Dermis microvascular lymphatic vessel endothelial cell (primary cell): ENCODE measurements at regions not wholly inside any gene's neighbourhood (a gene's known extent, or its start where the extent isn't known, plus 50 kb on each side); places are given as distances from the start of the nearest gene placed in this dataset.
"Not testable (repeated sequence)": the region's sequence is repeated elsewhere in the genome, so short reads cannot be mapped to it uniquely, and the experiment has no call there.

Experiments
- DNase-seq, 2 donors: peaks; one replicate each; pipeline versions ENCODE4 v3.0.0 to v3.0.0-alpha.2; 2010; ENCODE audit warnings: low read depth in 2 of 2

DNA sequence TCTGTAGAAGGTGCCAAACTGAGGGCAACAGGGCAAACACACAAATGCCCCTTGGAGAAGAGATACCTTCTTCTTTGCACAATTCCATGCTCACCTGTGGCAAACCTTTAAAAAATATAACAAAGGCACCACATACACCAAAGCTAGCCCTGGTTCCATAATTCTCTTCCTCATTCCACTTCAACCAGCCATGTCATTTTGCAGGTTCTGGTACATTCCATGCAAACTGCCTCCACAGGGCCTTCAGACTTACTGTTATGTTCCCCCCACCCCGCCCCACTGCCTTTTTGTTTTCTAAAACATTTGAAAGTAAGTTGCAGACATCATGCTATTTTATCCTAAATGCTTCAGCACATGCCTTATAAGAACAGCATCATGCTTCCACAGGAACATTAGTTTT lies 269.0 kb downstream of the NSUN3 start:
- no peak for DNase-seq

DNA sequence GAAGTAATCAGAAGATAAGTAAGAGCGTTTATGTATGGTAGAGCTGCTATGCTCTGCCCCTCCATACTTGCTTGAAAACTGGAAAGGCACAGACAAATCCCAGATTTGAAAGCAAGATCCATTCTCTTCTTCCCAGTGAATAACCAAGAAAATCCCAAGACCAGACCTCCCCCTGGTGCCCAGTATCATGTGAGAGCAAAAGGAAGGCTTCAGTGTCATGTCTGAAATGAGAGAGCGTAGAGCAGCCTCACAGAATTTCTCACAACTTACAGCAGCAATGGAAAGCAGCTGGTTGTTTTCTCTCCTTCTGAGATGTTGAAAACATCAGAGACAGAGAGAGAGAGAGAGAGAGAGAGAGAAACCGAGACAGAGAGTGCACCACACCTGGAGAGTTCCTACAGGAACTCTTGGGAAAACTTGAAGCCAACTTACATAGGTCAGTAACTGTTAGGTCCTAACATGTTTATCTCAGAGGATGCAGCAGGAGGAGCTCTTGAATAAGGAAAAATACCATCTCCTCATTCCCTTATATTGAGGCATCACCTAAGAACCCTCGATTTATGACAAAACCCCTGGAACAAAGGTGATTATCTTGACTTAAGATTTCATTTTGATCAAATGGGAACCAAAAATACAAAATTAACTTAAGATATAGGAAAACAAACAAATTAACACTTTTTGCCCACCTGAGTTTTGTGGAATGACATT lies 273.3 kb downstream of the NSUN3 start:
- DNase-seq, result peak; percentile 51 to 56

DNA sequence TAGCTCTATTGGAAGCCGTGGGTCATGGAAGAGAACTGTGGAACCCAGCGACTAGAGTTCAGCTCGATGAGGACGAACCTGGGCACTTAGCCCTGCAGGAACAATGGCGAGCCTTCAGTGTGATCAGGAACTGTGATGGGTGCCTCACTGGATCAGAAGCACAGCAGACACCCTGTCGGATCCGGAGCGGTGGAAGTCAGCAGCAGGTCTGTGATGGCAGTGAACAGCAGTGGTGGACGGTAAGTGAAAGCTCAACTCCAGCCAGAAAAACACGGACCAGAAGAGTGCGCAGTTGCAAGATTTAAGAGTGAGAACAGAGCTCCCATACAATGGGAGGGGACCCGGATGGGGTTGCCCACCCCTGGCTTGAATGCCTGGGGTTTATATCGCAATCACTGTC lies 282.2 kb downstream of the NSUN3 start:
- no peak for DNase-seq

DNA sequence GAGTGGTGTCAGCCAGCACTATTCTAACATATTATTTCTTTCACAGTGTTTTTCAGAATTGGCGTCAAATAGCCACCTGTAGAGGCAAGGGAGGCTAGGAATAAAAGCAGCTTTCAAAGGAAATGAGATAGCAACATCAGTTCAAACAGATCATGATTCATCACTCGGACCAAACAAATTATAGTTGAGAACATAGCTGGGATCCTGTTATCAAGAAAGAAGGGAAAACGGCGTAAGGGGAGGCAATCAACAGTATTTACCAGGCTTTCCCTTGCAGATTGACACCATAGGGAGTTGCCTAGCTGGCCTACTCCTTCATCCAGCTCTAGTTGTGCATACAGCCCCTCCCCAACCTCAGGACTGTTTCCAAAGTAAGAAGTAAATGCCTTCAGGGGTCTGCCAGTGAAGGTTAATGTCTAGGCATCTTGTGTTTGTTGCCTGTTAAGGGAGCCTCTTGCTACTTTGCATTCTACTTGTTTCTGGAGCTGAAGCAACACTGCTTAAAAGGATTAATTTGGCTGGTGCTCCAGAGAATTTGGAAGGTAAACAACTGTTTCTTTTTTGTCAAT lies 286.5 kb downstream of the NSUN3 start:
- DNase-seq, result no peak

DNA sequence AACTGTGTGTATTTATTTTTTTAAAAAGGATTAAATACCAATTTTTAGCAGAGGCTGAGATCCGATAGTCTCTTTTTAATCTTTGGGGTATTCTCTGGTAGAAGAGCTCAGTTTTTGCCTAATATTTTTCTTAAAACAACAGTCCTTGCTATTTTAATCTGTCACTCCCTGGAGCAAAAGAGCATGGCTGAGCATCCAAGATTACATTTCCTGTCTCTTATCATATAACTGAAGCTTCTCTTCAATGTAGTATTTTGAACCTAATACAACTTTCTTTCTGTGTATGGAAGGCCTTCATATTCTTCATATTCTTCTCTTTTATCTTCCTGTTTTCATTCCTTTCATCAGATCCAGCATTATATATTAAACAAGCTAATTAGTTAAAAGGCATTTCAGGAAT lies 293.7 kb downstream of the NSUN3 start:
- no peak for DNase-seq

DNA sequence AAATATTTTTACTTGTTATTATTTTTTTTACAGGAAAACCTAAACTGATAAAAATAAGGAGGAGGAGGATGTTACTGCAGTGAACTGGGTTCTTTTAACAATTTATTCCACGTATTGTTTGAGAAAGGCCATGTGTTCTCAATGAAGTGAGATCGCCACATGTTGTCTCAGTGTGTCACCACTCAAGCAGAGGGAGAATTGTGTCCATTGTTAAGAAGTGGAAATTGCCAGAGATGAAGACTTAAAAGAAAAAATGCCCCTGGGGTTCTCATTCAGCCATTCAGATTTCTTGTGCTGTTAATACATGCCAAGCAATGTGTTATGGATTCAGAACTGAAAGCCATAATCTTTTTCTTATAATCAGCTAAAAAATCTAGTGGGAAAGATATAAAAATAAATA lies 297.1 kb downstream of the NSUN3 start:
- DNase-seq, result no peak

DNA sequence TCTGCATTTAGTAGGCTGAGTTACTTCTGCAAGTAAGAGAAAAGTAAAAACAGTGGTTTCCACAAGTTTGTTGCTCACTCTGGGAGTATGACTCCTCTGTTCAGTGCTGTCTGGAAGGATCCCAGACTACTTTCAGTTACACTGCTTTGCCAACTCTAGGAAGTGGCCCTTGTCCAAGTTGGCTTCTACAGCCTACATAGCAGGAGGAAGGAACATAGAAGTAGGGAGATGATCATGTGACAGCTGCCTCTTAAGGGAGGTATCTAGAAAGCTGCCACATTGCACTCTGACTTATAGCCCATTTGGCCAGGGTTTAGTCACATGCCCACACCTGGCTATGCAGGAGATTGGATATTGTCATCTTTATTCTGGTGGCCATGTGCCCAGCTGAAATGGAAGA lies 298.1 kb downstream of the NSUN3 start:
- DNase-seq, result no peak

DNA sequence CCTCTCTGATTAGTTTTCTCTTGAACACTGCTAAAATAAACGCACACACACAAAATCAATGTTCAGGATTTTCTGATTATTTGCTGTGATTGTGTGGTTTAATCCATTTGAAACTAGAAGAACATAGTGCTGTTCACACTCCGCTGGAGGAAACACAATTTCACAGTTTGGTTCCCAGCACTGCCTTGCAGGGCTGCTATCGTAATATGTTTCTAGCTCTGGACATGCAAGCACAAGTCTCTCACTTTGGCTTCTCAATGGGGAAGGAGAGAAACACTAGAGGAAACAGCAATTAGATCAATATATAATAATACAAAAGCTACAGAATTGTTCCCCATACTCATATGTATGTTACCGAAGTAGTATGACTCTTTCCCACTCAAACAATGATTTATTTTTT lies 299.5 kb downstream of the NSUN3 start:
- DNase-seq, result no peak

DNA sequence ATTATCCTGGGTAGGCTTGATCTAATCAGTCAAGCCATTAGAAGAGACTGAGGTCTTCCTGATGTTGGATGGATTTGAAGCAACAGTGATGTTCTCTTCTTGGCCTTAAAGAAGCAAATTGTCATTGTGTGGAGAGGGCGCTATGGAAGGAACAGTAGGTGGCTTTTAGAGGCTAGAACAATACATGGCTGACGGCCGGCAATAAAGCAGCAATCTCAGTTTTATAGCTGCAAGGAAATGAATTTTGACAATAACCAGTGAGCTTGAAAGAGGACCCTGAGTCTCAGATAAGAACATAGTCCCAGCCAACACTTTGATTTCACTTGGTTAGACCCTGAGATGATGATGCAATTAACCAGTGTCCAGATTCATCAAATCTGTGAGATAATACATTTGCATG lies 302.1 kb downstream of the NSUN3 start:
- no peak for DNase-seq

DNA sequence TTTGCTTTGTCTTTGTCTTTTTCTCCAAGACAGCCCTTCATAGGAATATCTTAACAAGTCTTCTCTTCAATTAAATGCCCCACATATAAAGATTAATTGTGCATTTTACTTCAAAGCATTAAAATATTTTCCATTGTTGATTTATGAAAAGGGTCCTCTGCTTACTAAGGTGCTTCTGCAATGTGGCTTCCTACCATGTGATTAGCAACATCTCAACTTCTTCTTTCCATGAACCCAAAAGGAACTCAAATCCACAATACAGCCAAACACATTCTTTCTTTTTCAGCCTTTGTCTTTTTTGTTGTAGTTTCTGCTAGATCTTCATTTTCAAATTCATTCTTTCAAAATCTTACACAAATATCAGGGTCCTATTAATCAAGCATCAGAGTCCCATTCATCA lies 309.2 kb downstream of the NSUN3 start:
- DNase-seq, result no peak

DNA sequence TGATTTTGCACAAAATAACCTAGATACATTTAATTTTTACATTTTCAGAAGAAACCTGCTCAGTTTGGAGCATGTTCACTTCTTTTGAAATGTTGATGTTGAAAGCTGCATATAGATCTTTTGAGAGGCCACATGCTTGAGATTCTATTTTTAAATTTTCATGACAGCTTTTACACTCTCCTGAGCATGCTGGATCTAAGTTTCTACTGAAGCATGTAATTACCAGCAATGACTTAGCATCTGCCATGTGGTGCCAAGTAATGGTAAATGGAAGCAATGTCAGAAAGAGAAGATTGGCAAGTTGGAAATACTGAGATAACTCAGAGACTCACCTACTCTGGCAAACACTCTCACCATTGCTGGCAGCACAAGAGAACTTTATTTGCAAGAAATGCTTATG lies 310.6 kb downstream of the NSUN3 start:
- DNase-seq, result no peak

DNA sequence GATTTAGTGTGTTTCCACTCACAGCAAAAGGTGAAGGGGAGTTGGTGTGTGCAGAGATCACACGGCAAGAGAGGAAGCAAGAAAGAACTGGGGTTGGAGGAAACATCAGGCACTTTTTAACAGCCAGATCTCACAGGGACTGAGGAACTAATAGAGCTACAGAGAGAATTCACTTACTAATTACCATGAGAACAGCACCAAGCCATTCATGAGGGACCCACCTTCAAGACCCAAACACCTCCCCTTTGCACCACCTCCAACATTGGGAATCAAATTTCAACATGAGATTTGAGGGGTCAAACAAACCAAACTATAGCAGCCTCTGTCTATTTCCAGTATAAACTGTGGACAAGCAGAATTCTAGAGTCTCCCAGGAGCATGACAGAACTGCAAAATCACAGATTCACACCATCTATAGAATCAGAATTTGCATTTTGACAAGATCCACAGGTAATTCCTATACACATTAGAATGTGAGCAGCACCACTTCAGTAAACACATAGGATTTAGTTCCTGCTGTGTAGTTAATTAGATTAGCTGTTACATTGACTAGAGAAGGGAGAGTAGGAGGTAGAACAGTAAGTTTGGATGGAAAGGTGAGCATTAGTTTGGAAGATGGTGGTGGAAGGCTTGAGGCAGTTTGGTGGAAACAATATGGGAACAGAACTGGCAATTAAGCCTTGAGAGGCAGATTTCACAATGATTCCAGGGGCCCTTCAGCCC lies 311.7 kb downstream of the NSUN3 start:
- DNase-seq, result no peak

DNA sequence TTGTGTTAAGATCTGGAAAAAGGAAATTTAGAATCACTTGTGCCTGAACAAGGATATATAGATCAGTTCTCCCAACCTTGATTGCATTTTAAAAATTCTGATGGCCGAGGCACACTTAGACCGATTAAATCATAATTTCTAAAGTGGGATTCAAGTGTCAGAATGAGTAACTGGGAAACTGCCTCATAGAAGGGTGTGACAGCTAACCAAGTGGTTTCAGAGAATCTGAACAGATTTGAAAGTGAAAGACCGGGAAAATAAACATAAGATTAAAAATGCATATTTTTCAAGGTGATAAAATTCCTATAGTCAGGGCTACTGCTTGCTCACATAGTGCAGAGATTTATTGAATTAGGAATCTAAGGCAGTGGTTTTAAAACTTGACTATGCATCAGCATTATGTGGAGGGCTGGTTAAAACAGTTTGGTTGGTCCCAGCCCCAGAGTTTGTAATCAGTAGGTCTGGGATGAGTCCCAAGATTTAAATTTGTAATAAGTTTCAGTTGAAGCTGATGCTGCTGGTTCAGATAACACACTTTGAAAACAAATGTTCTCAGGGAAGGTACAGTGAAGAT lies 314.3 kb downstream of the NSUN3 start:
- not testable (repeated sequence) for DNase-seq

DNA sequence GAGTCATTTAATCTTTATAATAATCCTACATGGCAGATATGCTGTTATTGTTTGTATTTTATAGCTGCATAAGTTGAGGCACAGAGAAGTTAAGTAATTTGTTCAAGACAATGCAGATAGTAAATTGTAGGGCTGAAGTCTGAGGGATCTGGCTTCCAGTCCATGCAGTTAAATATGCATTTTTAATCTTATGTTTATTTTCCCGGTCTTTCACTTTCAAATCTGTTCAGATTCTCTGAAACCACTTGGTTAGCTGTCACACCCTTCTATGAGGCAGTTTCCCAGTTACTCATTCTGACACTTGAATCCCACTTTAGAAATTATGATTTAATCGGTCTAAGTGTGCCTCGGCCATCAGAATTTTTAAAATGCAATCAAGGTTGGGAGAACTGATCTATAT lies 315.0 kb downstream of the NSUN3 start:
- not testable (repeated sequence) for DNase-seq

DNA sequence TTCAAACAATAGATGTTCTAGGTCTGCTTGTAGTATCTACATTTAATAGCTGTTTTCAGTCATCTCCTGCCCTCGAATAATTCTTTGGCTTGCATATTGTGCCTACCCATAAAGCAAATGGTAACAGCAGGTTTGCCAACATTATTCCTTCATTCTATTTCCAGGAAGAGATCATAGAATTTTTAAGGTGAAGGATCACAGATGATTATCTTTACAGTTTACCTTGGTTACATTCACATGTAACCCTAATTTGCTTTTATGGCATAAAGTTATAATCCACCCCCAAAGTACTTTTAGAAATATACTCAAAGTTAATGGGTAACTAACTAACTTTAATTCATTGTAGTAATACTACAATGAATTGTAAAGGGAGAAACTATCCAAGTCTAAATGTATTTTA lies 315.5 kb downstream of the NSUN3 start:
- DNase-seq, result no peak

DNA sequence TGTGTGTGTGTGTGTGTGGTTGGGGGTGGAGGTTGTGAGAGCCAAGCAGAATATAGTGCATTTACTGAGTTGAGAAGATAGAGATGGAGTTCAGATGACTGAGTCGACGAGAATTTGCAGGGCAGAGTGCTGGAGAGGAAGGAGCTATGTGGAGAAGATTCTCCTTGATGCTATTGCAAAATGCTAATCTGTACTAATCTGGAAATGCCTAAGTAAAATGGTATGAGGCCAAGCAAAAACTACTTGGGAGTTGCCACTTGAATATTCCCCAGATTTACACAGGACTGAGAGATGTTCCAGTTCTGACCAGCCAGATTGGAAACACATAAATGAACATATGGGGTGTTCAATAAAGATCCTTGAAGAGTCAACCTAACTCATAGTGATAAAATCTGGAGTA lies 316.4 kb downstream of the NSUN3 start:
- no peak for DNase-seq

DNA sequence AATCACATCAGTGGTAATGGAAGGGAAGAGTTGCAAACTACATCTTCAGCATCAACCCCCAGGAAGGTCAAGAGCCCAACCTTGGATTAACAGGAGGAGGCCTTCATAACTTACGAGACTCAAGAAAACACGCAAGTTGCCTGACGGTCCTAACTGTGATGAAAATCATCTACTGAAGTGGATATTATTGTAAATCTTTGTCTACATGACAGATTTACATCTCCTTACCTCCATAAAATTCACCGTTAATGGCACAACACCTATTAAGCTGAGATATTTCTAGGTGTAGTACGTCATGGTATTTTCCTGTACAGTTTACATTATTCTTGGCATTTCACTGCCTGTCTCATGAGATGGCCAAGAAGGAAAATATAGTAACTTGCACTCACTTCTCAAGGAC lies 332.0 kb downstream of the NSUN3 start:
- no peak for DNase-seq

DNA sequence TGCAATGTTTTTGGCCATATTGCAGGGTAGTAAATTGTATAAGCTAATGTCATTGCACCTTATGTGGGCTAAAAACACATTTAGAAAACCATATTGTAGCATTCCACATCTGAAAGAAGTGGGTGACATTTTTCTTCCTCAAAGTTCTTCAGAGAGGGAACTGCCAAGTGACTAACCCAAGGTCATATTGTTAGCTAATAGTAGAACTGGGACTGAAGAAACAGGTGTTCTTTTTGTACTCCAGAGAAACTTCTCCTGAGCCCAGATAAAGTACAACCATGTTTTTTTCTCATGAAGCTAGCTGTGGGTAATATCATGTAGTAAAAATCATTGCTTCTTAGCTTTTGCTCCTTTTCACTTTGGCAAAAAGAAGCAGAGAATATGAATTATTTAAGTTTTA lies 333.0 kb downstream of the NSUN3 start:
- no peak for DNase-seq

DNA sequence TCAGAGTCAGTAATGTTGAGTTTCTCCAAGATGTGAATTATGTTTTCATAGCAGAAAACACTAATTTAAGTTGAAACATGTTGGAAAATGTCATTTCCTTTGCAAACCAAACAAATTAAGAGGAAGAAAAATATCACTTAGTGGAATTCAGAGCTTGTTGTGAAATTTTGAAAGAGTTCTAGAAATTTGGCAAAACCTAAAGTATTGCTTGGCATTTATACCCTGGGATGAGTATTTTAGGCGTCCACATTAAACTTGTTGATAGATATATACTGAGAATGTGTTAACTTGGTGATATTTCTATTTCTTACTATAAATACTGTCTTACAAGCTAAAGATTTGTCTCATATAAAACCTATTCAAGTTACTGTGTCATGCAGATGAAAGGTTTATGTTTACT lies 335.2 kb downstream of the NSUN3 start:
- no peak for DNase-seq

DNA sequence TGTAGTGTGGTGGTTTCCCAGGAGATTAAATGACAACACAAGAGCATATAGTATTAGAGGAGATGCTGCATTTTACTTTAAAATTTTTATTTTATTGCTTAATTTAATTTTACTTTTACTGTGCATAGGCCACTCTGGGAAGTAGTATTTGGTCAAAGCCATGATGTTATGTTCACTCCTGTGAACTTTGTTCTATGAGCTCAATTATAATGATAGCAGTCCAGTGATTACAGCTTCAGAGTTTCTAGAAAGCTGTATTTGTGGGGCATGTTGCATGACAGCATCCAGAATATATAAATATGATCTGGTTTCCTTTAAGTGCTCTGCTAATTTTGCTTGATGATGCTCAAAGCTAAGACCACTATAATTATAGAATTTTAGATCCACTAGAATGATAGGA lies 338.6 kb downstream of the NSUN3 start:
- DNase-seq, result no peak

DNA sequence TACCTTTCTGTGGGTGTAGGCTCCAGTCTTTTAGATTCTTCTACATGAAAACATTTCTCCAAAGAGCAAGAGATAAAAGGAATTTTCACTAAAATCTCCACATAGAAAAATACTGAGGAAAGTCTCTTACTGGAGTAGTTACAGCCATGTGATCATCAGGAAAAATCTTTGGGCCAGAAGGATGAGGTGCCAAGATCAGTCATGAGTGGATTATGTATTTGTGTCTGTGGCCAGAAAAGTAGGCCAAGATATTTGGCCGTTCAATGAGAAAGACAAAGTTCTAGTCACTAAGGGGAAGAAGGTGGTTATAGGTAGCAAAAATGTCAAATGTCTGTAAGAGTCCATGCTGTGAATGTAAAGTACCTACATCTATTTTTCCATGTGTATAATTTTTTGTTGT lies 339.3 kb downstream of the NSUN3 start:
- no peak for DNase-seq

DNA sequence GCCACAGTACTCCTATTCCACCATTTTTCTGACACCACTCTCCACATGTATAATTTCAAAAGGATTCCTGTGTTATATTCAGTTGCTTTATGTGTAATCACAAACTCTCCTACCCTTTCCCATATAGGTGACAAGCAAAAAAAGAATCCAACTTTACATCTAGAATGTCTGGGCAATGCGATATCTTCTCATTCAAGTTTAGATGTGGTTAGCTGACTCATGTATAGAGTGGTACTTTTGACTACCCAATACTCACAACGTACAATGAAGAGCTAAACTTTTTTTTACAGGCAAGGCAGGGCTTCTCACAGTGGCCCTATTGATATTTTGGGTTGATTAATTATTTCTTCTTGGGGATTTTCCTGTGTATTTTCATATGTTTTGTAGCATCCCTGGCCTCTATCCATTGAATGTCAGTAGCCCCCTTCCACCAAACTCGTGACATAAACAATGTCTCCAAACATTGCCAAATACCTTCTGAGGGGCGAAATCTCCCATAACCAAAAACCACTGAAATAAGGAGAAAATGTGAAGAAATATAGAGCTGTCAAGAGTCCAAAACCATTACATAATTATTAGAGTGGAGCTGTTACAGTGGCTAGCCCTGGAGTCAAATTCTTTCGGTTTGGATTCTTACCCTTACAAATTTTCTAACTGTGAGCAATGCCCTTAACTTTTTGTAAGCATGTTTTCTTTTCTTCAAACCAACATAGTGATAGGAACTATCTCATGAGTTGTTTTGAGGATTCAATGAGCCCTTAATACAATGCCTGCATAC lies 342.6 kb downstream of the NSUN3 start:
- no peak for DNase-seq
